EH (cell line): ENCODE measurements at regions not wholly inside any gene's neighbourhood (a gene's known extent, or its start where the extent isn't known, plus 50 kb on each side); places are given as distances from the start of the nearest gene placed in this dataset.

Experiments used
- DNase-seq: peaks from one replicate; pipeline ENCODE4 v3.0.0-alpha.2; 2015; ENCODE audit warnings: low read depth

DNA sequence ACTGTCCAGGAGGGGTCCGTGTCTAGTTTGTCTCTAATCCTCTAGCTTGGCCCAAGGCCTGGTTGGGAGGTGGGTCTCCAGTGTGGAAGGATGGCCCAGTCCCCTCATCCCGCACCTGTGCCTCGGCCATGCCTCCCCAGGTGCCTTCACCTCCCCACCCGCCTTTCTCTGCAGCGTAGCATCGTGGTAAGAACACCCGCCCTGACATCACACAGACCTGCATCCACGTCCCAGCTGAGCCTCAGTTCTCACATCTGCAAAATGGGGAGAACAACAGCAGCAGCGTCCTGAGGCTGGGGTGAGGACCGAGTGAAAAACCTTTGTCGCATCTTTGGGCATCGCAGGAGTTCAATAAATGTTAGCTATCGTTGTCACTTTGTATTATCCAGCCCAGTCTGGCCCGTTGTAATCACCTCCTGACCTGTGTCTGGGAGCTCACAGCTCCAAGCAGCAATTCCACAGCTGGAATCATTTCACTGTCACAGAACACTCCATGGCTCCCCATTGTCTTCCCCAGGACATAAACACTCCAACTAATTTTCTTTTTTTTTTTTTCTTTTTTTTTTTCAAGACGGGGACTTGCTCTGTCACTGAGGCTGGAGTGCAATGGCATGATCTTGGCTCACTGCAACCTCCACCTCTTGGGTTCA lies 181.2 kb upstream of the IER5L start:
- DNase-seq, result no peak

DNA sequence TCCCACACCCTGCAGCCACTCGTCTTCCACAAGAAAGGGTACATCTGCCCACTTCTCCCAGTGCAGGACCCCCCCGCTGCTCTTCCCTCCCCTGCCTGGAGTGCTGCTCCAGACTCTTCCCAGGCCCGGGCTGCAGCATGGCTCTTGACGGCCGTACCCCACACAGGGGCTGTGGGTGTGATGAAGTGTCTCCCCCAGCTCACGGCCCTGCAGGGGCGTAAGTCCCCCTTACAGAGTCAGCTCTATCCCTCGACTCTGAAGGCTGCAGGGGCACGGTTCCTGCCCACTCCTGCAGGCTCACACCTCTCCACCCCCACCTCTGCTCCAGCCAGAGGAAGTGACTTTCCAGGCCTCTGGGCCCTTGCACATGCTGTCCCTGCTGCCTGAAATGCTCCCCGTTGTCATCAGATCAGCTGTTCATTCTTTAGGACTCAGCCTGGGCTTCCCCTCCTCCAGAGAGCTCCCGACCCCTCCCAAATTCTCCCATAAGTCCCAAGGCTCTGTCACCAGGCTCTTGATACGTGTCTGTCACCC lies 180.6 kb upstream of the IER5L start:
- no peak for DNase-seq

DNA sequence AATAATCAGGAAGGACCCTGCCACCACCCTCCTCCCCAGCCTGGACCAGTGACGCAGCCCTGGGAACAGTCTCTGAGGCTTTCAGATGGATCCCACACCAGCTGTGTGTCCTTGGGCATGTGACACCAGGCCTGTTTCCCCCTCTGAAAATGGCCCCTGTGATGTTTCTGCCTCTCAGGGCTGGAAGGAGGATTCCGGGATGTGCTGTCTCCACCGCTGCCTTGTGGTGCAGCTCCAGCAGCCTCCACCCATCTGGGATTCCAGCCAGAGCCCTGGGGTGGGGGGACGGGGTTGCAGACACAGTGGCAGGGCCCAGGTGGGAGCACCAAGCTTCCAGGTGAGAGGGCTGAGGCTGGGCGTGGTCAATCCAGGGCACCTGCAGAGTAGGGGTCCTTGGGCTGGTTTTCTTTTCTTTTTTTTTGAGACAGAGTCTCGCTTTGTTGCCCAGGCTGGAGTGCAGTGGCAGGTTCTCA lies 179.7 kb upstream of the IER5L start:
- no peak for DNase-seq

DNA sequence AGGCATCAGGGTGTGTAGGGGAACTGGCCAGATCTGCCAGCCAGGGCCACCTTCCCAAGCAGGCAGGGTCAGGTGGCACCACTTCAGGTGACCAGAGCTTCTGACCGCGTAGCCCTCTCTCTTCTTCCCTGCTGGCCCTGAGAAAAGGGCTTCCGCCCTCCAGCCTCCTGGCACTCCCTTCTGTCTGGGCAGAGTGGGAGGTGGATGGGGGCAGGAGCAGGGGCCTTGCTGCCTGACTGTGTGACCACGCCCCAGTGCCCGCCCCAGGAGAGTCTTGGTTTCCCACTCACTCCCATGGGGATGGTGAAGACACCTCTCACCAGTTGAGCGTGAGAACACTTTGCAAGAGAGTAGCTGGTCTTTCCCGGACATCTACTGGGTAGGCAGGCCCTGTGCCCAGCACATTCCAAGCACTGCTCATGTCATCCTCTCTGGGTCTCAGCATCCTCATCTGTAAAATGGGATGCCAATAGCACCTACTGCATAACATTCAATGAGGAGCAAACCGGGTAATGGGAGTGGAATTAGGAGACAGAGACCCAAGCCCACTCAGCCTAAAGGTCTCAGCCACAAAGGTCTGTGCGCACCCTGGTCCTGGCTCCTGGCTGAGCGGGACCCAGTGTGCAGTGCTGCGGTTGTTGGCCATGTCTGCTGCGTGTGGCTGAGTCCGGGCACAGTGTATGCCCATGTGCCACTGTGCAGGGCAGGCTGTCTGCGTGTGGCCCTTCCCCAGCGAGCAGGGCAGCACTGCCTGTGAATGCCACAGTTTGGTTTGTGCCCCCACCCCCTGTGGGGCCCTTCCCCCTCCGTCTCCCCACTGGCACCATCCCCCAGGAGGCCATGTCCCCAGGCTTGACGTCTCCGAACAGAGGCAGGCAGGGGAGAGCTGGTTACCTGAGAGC lies 179.1 kb upstream of the IER5L start:
- no peak for DNase-seq

DNA sequence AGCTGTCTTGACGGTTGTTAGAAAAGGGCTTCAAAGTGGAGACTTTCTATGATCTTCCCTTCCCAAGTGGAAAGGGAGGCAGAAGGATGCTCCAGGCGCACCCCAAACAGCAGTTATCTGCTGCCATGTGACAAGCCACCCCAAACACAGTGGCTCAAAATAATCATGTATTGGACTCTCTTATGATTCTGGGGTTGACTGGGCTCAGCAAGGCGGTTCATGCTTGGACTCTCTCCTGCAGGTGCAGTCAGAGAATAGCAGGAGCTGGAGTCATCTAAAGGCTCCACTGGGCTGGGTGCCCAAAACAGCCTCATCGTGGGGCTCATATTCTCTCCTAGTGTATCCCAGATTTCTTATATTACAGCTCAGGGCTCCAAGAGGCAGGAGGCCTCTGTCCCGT lies 177.6 kb upstream of the IER5L start:
- DNase-seq, result no peak

DNA sequence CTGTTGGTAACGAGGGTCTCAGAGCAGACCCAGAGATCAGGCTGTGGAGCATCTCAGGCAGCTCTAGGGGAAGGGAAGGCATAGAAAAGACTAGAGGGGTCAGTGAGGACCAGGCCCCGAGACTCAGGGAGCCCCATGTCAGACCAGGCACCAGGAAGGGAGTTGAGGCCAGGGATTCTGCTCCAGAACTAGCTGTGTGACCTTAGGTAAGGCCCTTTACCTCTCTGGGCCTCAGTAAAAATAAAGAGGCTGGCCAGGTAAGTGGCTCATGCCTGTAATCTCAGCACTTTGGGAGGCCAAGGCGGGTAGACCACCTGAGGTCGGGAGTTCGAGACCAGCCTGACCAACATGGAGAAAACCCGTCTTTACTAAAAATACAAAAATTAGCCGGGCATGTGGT lies 176.4 kb upstream of the IER5L start:
- no peak for DNase-seq

DNA sequence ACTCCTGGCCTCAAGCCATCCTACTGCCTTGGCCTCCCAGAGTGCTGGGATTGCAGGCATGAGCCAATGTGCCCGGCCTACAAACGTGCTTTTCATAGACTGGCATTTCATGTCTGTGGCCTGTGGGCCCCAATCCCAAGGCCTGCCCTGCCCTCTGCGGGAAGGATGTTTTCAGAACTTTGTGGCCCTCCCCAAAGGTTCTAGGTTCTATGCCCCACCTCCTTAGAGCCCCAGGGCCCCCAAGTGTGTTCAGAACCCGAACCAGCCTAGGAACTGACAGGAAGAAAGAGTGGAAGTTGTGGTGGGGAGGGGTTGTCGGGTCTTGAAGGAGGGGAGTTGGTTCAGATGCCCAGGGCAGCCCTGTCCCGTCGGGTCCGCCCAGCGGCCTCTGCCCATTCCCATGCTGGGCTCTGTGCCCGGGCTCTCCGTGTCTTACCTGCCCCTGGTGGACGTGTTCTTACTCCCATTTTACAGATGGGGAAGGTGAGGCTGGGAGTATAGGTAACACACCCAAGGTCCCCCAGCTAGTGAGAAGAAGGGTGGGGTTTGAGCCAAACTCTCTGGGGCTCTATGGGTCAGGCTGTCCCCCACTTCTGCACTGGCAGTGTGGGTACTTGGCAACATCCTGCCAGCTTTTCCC lies 175.8 kb upstream of the IER5L start:
- DNase-seq, result no peak

DNA sequence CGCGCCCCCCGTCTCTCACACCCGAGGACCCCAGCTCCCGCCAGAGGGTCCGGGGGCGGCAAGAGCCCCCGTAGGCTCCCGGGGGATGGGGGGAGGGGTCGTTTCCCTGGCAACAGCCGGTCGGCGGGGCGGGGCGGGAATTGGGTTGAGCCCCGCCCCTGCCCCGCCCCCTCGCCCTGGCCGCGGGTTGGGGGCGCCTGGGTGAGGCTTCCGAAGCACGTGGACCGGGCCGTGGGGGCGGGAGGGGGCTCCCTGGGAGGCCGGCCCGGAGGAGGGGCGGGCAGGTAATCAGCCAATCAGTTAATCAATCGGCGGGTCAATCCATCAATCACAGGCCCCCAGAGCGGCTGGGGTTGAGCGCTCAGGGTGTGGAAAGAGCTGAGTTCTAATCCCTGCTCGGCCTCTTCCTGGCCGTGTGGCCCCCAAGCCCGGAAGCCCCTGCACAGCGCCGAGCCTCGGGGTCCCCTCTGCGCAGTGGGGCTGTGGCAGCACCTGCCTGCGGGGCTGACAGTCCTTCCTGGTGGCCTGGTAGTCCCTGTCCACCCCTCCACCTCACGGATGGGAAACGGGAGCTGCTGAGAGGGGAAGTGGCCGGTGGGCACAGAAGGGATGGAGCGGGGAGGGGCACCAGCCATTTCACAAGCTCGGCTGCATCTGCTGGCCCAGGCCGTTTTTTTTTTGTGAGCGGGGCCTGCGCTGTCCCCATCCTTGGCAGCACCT lies 174.2 kb upstream of the IER5L start:
- no peak for DNase-seq

DNA sequence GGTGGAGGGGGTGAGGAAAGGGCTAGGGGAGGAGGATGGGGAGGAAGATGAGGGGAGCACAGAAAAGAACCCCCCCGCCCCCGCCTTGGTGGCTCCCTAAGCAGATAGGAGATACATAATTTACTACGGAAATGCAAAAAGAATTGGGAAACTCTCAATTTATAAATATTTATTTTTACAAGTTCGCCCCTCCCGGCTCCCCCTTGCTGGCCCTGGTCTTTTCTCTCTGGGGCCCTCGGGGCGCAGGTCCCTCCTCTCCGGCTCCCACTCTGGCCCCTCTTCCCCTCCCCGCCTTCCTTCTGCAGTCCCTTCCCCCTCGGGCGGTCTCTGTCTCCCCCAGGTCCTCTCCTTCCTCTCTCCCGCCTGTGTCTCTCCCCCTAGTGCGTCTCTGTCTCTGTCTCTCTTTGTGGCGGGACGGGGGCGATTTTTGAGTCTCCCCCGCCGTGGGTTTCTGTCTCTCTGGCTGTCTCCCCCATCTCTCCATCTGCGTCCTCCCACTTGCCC lies 173.6 kb upstream of the IER5L start:
- DNase-seq, result no peak

DNA sequence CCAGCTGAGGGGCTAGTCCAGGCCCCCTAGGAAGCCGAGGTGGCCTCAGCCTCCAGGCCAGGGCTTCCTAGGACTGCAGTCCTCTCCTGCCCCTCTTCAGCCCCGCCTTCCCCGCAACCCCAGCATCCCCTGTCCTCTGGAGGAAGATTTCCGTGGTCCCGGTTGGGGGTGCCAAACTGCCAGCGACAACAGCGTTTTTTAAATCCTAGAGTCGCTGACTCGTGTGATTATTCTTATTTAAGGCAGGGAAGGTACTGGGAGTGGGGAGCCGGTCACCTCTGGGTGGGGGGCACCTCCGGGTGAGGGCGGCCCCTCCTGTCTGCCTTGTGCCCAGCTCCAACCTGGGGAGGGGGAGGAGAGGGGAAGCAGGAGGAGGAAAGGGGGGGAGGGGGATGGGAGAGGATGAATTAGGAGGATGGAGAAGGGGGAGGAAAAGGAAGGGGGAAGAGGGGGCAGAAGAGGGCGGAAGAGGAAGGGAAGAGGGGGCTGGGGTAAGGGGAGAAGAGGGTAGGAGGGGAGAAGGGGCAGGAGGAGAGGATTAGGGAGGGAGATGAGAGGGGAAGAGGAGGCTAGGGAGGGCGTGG lies 173.1 kb upstream of the IER5L start:
- DNase-seq, result no peak

DNA sequence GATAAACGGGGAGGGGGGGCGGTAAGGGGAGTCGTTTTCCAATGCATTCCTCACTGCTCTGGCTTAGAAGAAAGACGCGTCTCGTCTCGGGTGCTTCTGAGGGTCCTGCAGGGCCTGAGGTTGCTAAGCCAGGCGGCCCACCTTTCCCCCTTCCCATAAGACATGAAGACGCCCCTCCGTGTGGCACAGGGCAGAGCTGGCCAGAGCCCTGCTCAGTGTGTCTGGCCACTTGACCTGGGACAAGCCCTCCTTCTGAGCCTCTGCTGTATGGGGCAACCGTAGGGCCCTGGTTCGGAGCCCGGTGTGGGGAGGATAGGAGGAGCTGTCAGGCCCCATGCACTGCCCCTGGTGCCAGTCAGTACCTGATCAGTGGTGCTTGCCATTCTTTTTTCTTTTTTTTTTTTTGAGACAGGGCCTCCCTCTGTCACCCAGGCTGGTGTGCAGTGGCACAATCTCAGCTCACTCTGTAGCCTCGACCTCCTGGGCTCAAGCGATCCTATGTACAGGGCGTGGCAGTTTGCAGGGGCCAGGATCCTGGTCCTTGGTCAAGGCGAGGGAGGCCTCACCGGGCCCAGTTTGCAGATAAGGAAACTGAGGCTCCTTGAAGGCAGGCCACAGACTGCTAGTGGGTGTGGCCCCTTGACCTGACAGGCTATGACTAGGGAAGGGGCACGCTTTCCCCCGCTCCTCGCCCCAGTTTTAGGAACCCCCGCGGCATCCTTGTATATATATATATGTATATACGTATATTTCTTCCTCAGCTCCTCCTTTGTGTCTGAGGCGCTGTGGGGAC lies 172.3 kb upstream of the IER5L start:
- no peak for DNase-seq

DNA sequence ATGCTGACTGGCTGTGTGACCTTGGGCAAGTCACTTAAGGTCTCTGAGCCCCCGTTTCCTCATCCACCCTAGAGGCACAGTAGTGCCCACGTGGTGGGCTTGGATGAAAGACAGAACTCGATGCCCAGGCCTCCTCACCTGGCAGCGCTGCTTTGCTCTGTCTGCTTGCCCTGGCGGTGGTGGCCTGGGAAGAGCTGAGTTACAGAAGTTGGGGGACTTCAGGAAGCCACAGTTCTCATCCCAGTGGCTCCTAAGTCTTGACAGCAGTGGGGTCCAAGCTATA lies 171.5 kb upstream of the IER5L start:
- DNase-seq, result no peak

DNA sequence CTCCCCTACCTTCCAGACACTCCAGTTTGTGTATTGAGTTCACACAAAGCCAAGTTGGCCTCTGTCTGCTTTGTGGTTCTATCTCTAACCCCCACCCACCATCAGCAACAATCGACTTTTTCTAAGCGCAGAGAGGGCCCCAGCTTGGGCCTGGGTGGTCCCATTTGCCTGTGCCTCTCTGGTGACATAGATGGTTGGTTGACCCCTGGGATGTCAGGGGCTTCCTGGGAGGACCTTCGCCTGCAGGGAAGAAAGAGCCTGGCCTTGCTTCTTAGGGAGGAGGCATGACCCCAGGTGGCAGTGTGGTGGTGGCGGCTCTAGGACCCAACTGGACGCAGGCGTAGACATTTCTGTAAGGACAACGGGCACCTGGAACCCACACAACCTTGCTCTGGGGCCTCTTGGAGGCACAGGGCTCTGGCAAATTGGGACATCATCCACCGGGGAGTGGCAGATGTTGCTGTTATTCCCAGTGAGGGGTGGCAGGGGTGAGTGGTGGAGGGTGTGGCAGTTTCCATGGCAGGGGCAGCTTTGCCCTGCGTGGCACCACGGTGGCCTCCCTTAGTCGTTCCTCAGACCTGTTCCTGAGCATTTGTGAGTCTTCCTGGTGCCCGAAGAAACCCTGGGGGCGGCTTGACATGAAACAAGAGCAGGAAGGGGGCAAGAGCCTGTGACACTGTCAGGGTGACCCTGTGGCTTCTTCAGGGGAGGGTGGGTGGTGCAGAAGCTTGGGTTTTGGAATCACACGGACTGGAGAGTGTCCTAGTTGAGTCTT lies 171.0 kb upstream of the IER5L start:
- DNase-seq, result no peak

DNA sequence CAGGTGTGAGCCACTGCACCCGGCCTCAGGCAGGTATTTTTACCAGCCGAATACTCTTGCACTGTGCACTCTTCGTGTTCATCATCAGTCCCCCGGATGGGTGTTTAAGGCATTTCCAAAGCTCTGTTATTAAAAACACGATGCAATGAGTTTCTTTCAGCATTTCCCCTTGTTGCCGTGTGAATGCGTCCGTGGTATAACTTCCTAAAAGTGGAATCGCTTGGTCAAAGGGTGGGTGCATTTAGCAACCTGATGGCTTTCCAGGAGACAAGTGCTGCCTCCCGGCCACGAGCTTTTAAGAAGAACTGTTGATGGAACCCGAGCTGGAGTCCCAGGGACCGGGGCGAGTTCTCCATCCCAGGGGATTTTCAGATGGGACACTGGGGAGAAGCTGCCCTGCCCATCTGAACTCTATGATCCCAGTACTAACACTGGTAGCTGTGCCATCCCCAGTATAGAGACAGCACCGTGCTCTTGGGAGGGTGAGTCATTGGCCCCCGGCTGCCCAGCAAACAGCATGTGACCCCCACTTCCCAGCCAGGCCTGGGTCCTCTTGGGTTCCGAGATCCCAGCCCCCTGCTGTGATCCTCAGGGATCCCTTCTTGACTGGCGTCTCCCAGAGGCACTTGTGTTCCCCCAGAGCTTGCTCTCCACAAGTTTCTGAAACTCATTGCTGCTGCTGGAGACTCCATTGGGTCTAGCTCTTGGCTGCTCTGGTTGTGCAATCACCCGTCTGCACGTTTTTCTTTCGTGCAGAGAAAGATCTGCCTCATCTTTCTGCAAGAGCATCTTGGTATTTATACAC lies 169.5 kb upstream of the IER5L start:
- DNase-seq, result peak; percentile 42

DNA sequence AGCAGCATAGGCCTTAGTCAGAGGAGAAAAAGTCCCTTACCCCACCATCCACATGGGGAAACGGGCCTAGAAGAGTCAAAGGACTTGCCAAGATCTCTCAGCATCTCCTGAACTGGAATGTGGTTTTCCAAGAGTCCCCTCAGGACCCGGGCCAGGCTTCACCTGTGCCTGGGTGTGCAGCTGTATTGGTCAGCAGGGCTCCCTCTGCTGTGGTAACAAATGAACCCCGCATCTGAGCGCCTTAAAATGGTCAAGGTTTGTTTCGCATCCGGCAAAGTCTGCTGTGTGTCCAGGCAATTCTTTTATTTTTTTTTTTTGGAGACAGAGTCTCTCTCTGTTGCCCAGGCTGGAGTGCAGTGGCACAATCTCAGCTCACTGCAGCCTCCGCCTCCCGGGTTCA lies 168.0 kb upstream of the IER5L start:
- no peak for DNase-seq

DNA sequence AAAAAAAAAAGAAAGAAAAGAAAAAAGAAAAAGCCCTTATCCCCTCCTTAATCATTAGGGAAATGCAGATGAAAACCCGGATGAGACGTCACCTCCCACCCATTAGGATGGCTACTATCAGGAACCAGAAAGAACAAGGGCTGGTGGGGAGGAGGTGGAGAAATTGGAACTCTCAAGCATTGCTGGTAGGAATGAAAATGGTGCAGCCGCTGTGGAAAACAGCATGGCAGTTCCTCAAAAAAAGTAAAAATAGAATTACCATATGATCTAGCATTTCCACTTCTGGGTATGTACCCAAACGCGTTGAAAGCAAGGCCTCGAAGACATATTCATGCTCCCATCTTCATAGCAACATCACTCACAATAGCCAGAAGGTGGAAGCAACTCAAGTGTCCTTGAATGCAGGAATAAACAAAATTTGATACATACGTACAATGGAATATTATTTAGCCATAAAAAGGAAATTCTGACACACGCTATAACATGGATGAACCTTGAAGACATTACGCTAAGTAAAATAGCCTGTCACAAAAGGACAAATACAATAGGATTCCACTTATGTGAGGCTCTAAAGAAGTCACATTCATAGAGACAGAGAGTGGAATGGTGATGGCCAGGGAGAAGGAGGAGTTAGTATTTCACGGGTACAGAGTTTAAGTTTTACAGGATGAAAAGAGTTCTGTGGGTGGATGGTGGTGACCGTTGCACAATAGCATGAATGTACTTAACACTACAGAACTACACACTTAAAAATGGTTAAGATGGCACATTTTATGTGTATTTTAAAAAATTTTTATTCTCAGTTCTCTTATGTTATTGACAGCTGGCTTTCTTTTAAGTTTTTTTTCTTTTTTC lies 166.8 kb upstream of the IER5L start:
- no peak for DNase-seq

DNA sequence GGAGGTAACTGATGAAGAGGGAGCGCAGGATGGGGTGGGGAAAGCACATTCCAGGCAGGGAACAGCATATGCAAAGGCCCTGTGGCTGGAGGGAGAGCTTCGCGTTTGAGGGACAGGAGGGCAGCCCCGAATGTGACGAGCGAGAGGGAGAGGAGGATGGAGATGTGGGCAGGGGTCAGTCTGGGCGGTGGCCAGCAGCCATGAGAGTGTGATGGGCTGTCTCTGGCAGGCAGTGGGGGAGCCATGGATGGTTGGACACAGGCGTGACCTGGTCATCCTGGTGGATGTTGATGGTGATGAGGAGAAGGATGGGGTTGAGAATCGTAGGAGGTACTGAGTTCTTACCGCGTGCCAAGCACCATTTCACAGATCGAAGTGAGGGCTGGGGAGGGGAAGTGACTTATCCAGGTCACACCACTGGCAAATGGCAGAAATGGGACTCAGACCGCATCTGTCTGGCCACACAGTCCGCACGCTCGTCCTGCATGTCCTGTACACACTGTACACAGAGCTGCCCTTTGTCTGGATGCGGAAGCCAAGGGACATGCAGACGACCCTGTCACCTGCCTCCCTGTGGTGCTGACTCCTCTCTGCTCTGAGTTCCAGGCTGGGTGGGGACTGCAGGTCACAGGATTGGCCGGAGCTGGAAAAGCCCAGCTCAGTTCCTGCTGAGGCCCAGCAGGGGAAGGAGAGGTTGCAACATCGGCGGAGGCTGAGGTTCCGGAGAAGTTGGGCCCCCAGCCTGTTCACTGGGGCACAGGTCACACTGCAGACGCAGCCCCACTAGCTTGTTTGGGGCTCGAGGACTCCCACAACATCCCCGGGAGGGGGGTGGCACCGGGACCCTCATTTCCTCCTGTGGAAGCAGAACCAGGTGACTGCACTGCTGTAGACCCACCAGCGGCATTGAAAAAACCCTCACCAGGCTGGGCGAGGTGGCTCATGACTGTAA lies 165.6 kb upstream of the IER5L start:
- DNase-seq, result no peak
